ENCODE measurements at regions not wholly inside any gene's neighbourhood (a gene's known extent, or its start where the extent isn't known, plus 50 kb on each side); places are given as distances from the start of the nearest gene placed in this dataset.
A peak's percentile ranks its signal among the peaks of the same experiment; 100 is the strongest.
"Not testable (repeated sequence)": the region's sequence is repeated elsewhere in the genome, so short reads cannot be mapped to it uniquely, and the experiment has no call there.

DNA sequence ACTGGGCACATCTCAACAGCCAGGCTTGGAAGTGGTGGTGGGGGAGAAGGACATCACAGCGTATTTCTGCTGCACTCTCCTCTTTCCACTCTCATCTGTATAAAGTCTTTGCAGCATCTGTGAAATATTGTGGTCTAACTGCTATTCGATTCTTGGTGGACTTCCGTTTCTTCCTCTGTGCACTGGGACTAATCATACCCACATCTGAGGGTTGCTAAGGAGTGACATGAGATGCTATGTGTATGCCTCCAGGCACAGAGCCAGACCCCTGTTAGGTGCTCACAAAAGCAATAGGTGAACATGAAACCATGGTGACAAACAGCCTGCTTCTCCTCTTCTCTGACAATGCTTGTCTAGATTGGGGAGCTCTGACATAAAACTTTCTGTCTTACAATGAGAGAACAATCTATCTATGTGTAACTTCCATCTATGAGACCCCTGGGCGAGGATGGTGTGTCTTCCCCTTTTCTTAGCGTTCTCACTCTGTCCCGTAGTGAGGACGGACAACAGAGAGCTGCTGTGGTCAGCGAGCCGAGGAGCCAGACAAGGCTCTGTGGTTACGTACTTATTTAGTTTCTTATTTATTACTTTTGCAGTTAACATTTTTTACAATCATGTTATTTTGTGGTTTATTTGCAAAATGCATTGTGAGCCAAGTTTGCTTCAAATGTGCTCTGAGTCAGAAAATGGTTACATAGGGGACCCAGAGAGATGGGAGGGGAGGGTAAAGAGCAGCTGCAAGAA, 196.7 kb upstream of the TPRG1 start:
- DNase-seq: peak; percentile 48

DNA sequence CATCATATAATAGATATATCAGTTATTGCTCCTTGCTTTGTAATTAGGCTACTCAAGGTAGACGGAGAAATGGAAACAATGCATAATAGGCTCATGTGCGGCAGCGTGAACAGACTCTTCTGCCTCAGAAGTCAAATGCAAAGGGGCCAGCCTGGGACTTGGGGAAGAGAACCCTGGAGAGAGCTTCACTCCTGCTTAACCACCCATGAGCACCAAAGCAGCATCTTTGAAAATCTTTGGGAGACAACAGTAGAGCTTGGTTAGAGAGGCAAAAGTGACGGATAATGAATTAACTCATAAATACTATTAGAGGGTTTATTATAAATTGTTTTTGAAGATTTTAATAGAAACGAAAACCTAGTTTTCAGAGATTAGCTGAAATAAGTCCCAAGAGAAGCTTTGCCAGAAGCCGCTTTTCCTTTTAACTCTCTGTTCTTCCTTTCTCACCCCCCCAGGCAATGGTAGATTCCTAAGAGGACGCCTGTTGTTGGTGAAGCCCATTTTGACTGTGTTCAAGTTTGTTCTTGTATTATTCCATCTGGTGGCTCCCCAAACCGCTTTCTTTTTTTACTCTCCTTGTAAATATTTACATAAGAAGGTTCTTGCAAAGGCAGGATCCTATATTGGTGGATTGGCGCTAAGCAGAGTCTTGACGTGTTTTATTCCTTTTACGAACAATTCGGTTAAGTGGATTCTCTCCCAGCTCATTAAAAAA, 196.0 kb upstream of the TPRG1 start:
- no peak for DNase-seq

DNA sequence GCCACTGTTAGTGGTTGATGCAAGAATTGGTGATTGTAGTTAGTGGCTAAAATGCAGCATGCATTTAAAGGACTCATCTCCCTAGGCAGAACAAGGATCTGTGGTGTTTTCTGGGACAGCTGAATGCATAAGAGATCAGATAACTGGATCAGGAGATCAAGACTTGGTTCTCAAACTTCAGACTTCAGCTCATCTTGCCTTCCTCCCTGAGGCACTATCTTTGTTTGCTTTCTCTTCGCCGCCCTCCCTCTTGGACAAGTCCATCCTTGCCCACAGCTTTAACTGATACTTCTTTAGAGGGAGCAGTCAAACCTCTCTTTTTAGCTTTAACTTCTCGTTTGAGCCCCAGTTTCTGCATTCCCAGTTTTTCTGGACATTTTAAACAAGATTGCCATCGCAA, 195.4 kb upstream of the TPRG1 start:
- DNase-seq: no peak

DNA sequence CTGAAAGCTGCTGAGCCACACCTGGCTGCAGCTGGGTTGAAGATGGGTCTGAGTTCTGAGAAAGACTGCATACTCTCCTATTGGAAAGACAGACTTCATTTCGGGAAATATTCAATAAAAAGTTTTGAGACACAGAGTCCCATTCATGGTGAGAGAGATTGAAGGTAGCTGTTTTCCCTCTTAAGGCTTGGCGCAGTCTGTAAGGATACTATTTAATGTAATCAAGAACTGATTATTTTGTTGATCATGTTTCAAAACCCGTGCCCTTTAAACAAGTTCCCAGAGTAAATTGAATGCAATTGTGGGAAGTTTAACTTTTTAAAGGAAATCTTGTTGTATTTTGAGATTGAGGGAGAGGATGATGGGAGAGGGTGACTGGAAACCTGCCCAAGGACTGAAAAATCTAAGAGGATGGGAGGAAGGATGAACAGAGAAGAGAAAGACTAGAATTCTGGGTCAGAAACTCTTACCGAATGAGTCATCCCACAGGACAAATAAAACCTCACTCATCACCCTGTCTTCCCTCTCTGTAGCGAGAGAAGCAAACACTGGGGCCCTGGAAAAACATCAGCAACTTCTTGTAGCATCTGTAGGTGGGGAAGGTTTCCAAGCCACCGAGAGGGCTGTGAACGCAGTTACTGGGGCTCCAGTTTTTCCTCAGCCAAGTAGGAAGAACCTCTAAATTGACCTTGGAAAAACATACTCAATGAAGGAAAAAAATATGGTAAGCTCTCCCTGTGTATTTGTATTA, 193.2 kb upstream of the TPRG1 start:
- DNase-seq: no peak

DNA sequence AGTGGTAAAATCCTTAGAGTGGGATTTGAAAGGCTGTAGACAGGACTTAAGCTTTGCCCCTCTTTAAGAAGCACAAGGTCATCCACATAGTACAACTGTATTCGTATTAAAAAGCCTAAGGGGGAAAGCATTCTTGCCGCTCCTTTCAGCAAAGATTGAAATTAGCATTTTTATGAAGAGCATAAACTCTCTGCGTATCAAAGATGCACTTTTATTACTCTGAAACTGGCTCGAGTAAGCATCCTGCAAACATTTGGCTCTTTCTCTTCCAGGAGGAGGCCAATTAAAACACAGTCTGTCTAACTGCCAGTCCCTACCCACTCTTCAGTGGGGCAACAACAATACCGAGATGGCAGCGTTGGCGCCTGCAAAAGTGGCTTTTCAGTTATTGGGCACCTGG, 192.5 kb upstream of the TPRG1 start:
- no peak for DNase-seq

DNA sequence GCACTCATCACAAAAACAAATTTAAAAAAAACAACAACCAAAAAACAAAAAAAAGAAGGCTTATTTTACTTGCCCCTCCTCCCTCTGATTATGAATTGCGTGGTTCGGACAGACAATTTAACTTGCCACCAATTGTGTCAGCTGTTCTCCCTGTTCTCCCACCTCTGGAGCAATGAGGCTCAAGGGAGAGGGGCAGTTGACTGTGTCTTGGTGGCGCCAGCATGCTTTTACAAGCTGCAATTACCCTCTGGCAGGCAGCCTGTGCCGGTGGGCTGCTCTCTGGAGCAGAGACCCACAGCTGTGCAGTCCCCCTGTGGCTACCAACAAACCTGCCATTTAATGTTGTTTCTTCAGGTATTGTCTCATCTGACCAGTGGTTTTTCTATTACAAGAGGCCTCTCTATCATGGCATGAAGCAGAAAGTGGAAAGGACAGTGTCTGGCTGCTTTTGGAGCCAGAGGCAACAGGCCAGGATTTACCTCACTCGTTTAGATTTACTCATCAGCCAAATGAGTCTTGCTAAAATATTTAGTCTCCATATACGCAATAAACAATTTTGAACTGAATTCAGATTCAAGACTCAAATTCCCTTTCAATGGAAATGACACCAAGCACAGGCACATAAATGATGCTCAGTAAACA, 192.0 kb upstream of the TPRG1 start:
- no peak for DNase-seq

DNA sequence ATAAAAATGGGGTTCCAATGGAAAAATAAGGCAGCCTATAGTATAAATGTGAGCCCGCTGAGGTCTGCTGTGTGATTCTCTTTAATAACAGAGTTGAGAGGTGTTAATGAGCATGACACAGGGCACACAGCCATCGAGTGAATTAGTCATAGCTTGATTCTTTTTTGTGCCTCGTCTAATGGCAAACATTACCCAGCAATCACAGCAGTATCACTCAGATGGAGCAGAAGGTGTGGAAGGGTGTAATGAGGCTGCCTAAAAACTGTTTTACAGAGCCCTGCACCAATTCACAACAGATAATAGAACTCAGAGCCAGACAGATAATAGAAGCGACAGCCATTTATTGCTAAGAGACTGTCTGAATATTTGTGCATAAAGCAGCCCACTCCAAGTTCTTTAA, 178.6 kb upstream of the TPRG1 start:
- DNase-seq: no peak

DNA sequence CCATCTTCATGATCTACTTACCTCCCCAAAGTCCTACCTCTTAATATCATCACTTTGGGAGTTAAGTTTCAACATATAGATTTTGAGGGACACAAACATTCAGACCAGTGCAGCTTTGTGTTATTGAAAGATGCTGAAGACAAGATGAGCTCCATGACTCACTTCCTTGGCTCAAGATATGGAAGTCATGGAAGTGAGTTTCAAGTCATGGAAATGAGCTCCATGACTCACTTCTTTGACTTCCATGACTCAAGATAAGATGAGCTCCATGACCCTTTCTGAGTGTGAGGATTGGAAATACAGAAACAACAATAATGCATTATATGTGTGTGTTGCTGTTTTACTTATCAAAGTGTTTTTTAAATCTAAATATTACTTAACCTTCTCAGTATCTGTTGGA, 170.2 kb upstream of the TPRG1 start:
- no peak for DNase-seq

DNA sequence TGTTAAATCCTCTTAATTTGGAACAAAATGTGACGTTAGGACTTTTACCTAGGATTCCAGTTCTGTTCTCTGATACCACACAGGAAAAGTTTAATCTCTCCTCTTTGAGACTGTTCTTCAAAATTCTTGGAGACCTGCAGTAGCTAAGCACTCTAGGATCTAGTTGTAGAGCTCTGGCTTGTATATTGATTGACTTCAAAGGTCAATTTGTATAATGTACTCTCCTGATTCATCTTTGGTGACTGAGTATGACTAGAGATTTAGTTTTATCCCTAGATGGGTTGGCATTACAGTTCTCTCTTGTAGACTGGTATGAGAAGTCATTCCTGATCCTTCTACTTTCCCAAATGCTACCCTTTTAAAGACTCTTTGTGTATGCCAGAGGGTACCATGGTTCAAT, 168.4 kb upstream of the TPRG1 start:
- DNase-seq: no peak

DNA sequence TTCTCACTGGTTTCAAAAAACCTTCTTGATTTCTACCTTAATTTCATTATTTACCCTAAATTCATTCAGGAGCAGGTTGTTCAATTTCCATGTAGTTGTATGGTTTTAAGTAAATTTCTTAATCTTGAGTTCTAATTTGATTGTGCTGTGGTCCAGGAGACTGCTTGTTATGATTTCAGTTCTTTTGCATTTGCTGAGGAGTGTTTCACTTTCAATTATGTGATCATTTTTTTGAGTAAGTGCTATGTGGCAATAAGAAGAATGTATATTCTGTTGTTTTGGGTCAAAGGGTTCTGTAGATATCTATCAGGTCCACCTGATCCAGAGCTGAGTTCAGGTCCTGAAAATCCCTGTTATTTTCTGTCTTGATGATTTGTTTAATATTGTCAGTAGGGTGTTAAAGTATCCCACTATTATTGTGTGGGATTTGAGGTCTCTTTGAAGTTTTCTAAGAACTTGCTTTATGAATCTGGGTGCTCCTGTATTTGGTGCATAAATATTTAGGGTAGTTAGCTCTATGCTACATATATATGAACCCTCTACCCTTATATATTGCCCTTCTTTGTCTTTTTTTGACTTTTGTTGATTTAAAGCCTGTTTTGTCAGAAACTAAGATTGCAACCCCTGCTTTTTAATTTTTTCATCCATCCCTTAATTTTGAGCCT, 158.4 kb upstream of the TPRG1 start:
- peak; percentile 41 for DNase-seq

DNA sequence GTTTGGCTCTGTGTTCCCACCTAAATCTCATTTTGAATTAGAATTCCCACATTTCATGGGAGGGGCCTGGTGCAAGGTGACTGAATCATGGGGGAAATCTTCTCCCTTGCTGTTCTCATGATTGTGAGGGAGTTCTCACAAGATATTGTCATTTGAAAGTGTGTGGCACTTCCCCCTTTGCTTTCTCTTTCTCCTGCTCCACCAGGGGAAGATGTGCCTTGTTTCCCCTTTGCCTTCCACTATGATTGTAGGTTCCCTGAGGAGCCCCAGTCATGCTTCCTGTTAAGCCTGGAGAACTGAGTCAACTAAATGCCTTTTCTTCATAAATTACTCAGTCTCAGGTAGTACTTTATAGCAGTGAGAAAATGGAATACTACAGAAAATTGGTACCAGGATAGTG, 157.2 kb upstream of the TPRG1 start:
- no peak for DNase-seq

DNA sequence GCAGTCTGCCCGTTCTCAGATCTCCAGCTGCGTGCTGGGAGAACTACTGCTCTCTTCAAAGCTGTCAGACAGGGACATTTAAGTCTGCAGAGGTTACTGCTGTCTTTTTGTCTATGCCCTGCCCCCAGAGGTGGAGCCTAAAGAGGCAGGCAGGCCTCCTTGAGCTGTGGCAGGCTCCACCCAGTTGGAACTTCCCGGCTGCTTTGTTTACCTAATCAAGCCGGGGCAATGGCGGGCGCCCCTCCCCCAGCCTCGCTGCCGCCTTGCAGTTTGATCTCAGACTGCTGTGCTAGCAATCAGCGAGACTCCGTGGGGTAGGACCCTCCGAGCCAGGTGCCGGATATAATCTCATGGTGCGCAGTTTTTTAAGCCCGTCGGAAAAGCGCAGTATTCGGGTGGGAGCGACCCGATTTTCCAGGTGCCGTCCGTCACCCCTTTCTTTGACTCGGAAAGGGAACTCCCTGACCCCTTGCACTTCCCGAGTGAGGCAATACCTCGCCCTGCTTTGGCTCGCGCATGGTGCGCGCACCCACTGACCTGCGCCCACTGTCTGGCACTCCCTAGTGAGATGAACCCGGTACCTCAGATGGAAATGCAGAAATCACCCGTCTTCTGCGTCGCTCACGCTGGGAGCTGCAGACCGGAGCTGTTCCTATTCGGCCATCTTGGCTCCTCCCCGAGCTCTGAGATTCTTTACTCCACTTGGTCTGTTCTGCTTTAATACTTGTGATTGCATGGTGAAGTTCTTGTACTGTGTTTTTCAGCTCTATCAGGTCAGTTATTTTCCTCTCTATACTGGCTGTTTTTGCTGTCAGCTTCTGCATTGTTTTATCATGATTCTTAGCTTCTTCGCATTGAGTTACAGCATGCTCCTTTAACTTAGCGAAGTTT, 148.9 kb upstream of the TPRG1 start:
- not testable (repeated sequence) for DNase-seq

DNA sequence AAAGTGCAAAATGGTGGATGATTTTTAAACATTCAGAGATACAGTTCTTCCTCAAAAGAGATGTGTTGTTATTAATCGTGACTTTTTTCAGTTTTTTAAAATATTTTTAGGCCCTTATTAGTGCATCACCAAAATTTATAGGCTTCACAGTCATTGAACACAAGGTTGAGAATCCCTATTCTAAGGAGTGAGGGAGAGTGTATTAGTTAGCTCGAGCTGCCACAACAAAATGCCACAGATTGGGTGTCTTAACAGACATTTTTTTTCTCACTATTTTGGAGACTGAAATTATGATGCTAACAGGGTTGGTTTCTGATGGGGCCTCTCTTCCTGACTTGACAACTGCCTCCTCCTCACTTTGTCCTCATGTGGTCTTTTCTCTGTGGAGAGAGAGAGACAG, 145.9 kb upstream of the TPRG1 start:
- DNase-seq: no peak

DNA sequence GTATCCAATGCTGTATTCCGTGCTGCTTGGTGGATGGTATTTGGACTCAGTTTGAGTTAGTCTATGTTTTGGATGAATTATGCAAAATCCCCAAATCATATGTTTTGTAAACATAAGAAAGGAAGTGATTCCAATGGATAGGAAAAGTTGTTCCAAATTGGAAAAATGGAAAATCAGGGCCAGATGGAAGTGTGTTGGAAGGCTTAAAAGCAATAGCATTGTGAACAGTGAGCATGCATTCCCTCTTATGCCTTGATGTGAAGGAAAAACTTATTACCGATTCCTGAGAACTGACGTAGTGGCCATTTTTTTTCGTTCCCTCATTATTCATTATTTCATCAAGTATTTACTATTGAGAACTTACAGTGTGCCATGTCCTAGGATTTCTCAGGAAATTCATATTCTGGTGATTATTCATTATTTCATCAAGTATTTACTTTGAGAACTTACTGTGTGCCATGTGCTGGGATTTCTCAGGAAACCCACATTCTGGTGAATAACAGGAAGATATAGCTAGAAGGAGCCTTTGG, 144.1 kb upstream of the TPRG1 start:
- no peak for DNase-seq

DNA sequence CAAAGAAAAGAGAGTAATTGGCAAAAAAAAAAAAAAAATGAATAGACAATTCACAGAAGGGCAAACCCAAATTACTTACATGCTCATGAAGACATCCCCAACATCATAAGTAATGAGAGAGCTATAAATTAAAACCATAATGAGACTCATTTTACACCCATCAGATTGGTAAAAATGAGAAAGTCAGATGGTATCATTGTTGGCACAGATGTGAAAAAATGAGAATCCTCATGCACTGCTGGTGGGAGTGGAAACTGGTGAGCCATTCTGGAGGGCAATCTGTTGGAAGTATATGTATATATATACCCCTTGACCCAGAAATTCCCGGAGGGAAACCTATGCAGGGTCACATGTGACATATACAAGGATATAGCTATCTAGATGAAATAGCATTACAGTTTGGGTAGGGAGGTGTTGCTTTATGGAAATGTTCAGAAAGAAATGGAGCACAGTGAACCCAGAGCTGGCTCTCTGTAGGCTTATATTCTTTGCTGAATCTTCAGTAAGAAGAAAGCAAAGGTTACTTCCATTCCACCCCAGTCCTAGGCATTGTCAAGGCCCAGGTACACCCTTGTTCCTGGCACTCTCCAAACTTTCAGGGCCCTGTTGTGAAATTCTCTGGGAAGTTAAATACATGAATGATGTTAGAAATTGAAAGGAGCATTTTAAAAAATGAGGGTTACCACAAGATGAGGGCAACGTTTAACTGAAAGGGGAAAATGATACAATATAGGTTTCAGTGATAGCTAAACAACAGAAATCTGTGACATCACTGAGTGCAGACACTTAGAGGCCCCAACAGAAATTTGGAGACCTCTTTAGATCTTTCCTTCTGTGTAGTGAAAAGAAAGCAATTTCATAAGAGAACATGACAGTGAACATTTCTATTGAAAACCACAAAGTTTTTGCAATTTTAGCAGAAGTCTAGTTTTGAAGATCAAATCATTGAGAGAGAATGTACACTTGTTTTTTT, 132.7 kb upstream of the TPRG1 start:
- DNase-seq: peak; percentile 77

DNA sequence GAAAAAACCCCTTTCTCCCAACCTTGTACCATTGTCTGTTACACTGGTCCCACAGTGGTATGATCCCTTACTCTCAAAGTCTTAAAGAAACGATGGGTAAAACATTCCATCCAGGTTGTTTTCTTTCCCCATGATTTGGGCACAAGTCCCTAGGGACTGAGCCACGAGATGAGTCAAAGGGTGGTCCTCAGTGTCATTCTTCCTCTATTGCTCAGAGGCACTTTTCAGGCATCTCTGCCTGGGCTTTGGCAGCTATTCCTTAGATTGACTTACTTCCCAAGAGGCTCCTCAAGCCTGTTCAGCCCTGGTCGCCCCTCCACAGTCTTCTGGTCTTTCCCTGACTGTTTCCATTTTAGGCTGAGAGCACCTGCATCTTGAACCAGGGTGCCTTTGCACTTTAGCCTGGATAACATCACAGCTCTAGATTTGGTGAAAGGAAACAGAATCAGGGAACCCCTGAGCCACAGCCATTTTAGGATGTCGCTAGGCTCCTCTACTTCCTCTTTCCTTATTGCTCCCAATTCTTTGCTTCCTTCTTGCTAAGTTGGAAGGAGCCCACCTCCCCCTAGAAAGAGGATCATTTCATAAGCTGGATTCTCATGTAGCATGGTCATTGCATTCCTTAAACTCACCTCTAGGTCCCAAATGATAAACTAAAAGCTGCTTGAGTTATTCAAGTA, 131.0 kb upstream of the TPRG1 start:
- no peak for DNase-seq

DNA sequence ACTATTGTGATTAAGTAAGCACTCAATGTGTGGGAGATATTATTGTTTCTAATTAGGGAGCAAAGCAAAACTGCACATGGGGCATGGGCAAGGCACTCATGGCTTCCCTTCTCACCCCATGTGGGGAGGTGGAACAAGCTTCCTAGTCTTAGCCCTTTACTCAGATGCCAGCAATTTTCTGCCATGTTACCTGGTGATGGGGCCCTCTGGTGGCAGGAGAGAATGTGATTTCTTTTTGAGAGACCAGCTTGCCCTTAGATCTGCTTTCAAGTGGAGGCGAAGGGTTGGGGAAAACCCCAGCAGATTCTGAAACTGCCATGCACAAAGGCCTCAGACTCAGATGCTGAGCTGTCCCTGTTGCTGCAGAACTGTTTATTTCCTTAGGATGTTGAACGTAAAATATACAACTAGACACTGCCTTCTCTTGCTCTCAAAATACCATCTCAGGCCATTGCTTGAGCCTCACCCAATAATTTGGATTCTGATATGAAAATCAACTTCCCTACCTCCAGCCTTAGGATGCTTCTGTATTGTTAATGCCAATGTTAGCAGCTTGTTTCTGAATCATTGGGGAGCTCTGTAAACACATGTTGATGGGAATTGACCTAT, 130.2 kb upstream of the TPRG1 start:
- DNase-seq: peak; percentile 90

DNA sequence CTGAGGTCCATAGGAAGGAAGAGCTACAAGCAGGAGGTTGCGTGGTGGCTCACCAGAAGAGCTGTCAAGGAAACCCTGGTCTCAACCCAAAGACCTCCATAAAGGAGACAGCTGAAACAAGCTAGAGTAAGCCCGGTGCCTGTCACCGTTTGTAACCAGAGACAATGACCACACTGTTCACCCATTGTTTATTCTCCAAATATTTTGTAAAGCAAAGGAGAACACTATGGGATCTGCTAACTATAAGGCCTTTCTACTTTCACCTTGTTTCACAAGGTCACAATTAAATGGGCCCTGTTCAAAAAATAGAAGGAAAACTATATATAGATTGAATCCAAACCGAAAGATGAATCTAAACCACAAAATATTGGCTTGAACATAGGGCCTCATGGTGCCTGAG, 128.9 kb upstream of the TPRG1 start:
- no peak for DNase-seq

Data from activated CD4-positive, alpha-beta T cell treated with anti-CD3 and anti-CD28 coated beads, Interleukin-2, amount 50 U/mL, for 16 hours (primary cell).